WERI-Rb-1 (cell line): ENCODE measurements at regions not wholly inside any gene's neighbourhood (a gene's known extent, or its start where the extent isn't known, plus 50 kb on each side); places are given as distances from the start of the nearest gene placed in this dataset.
"Not testable (repeated sequence)": the region's sequence is repeated elsewhere in the genome, so short reads cannot be mapped to it uniquely, and the experiment has no call there.

Experiments
- DNase-seq: peaks from one replicate; pipeline ENCODE4 v3.0.0-alpha.2; 2020
- H3K27ac ChIP-seq: fragments of 250-450 bp; sonication (Bioruptor Pico); 2 replicates; pipeline ENCODE4 v1.5.1; 2020; ENCODE audit warnings: mild to moderate bottlenecking, moderate library complexity
- H3K27me3 ChIP-seq: fragments of 250-450 bp; sonication (Bioruptor Pico); 2 replicates; pipeline ENCODE4 v1.5.1; 2021; ENCODE audit warnings: mild to moderate bottlenecking, low read depth, moderate library complexity; ENCODE audit not compliant: insufficient read depth, severe bottlenecking
- H3K36me3 ChIP-seq: fragments of 250-450 bp; sonication (Bioruptor Pico); 2 replicates; pipeline ENCODE4 v1.5.1; 2020; ENCODE audit warnings: mild to moderate bottlenecking, moderate library complexity
- H3K4me3 ChIP-seq: 2 replicates; pipeline ENCODE4 v1.5.1; 2011; ENCODE audit warnings: low read depth, mild to moderate bottlenecking, control low read depth, low read length
- H3K9me3 ChIP-seq: fragments of 250-450 bp; sonication (Bioruptor Pico); 2 replicates; pipeline ENCODE4 v1.5.1; 2021; ENCODE audit warnings: mild to moderate bottlenecking, moderate library complexity; ENCODE audit not compliant: severe bottlenecking

GRCh38 chr1:149279015-149279414 lies 175.7 kb upstream of the NBPF9 start:
- H3K36me3 ChIP-seq, H3K27ac ChIP-seq, DNase-seq, H3K4me3 ChIP-seq, H3K27me3 ChIP-seq, H3K9me3 ChIP-seq: not testable (repeated sequence)

GRCh38 chr1:149279512-149279911 lies 176.2 kb upstream of the NBPF9 start:
- not testable (repeated sequence) for H3K27ac ChIP-seq, H3K27me3 ChIP-seq, DNase-seq, H3K4me3 ChIP-seq, H3K36me3 ChIP-seq, H3K9me3 ChIP-seq

GRCh38 chr1:149284773-149285172 lies 181.4 kb upstream of the NBPF9 start:
- H3K4me3 ChIP-seq, H3K9me3 ChIP-seq, H3K27me3 ChIP-seq, DNase-seq, H3K36me3 ChIP-seq, H3K27ac ChIP-seq: not testable (repeated sequence)

- H3K27me3 ChIP-seq, H3K9me3 ChIP-seq, H3K36me3 ChIP-seq, H3K4me3 ChIP-seq, H3K27ac ChIP-seq, DNase-seq: not testable (repeated sequence)
Observed at GRCh38 chr1:149285205-149285604, 181.9 kb upstream of the NBPF9 start.

- H3K4me3 ChIP-seq = peak overlapping the region; percentile 34
- peak; percentile 32 for DNase-seq
- not testable (repeated sequence) for H3K36me3 ChIP-seq, H3K27ac ChIP-seq, H3K27me3 ChIP-seq, H3K9me3 ChIP-seq
Observed at GRCh38 chr1:149285638-149286037, 182.3 kb upstream of the NBPF9 start.

GRCh38 chr1:149288580-149288979 lies 185.2 kb upstream of the NBPF9 start:
- not testable (repeated sequence) for H3K27me3 ChIP-seq, H3K36me3 ChIP-seq, H3K27ac ChIP-seq, H3K9me3 ChIP-seq, DNase-seq, H3K4me3 ChIP-seq

- not testable (repeated sequence) for H3K27me3 ChIP-seq, H3K9me3 ChIP-seq, H3K27ac ChIP-seq, DNase-seq, H3K4me3 ChIP-seq, H3K36me3 ChIP-seq
Observed at GRCh38 chr1:149300478-149301218, 174.2 kb upstream of the NBPF19 start.

- not testable (repeated sequence) for H3K27ac ChIP-seq, H3K27me3 ChIP-seq, H3K9me3 ChIP-seq, H3K36me3 ChIP-seq, H3K4me3 ChIP-seq, DNase-seq
Observed at GRCh38 chr1:149301282-149301681, 173.6 kb upstream of the NBPF19 start.

- not testable (repeated sequence) for H3K27me3 ChIP-seq, H3K36me3 ChIP-seq, DNase-seq, H3K9me3 ChIP-seq, H3K27ac ChIP-seq, H3K4me3 ChIP-seq
Observed at GRCh38 chr1:149304796-149305195, 170.0 kb upstream of the NBPF19 start.

GRCh38 chr1:149307640-149308039 lies 167.2 kb upstream of the NBPF19 start:
- not testable (repeated sequence) for H3K36me3 ChIP-seq, H3K4me3 ChIP-seq, H3K9me3 ChIP-seq, DNase-seq, H3K27me3 ChIP-seq, H3K27ac ChIP-seq

GRCh38 chr1:149314921-149315320 lies 159.9 kb upstream of the NBPF19 start:
- not testable (repeated sequence) for H3K36me3 ChIP-seq, H3K4me3 ChIP-seq, H3K27ac ChIP-seq, H3K27me3 ChIP-seq, DNase-seq, H3K9me3 ChIP-seq

GRCh38 chr1:149320971-149321731 lies 153.7 kb upstream of the NBPF19 start:
- H3K4me3 ChIP-seq, H3K27me3 ChIP-seq, H3K9me3 ChIP-seq: not testable (repeated sequence)

GRCh38 chr1:149321732-149322016 lies 153.2 kb upstream of the NBPF19 start:
- not testable (repeated sequence) for H3K36me3 ChIP-seq, H3K27me3 ChIP-seq, H3K27ac ChIP-seq, H3K4me3 ChIP-seq, DNase-seq, H3K9me3 ChIP-seq

More at GRCh38 chr1:149320971-149321731, 153.7 kb upstream of the NBPF19 start:
- not testable (repeated sequence) for DNase-seq, H3K36me3 ChIP-seq, H3K27ac ChIP-seq

GRCh38 chr1:149330081-149330335 lies 144.8 kb upstream of the NBPF19 start:
- not testable (repeated sequence) for H3K27me3 ChIP-seq, H3K27ac ChIP-seq, DNase-seq, H3K4me3 ChIP-seq, H3K9me3 ChIP-seq, H3K36me3 ChIP-seq

GRCh38 chr1:149336082-149336481 lies 138.8 kb upstream of the NBPF19 start:
- H3K4me3 ChIP-seq, H3K9me3 ChIP-seq, H3K27me3 ChIP-seq, DNase-seq, H3K27ac ChIP-seq, H3K36me3 ChIP-seq: not testable (repeated sequence)
